ENCODE measurements at regions not wholly inside any gene's neighbourhood (a gene's known extent, or its start where the extent isn't known, plus 50 kb on each side); places are given as distances from the start of the nearest gene placed in this dataset.

GRCh38 chr10:126813432-126813831 is 91.8 kb upstream of the DOCK1 start:
- Histone ChIP-seq H2AK5ac (ENCODE audit: low read depth, low read length) (no peak overlapping the region), H3K4me1 (replicated peaks in 1 of 4; ENCODE audit: control insufficient read depth in 3 of 4, insufficient read depth in 4 of 4, low read length in 3 of 4) (no peaks in the 10 kb centered on the region), H3K56ac (replicated peaks; ENCODE audit: insufficient read length, low read depth, low read length) (no peak overlapping the region), H4K8ac (ENCODE audit: extremely low read depth, insufficient read depth, low read length) (no peak overlapping the region), H2BK15ac (ENCODE audit: low read length) (no peak overlapping the region), H3K4me2 (ENCODE audit: insufficient read depth in 1 of 2, low read depth in 2 of 2, low read length in 2 of 2) (no peak overlapping the region), H3K27me3 (replicated peaks in 1 of 4; ENCODE audit: control insufficient read depth in 3 of 4, extremely low read depth in 1 of 4, insufficient read depth in 3 of 4, low read length in 3 of 4) (no peaks in the 10 kb centered on the region), H2BK5ac (ENCODE audit: low read depth, low read length) (no peak overlapping the region), H3K9me3 (ENCODE audit: insufficient read depth in 2 of 2, low read depth in 1 of 2, low read length in 1 of 2) (no peaks in the 10 kb centered on the region), H3K18ac (ENCODE audit: extremely low read depth, low read length) (no peak overlapping the region), H3K9ac (replicated peaks in 1 of 4; ENCODE audit: extremely low read depth in 1 of 4, low read depth in 3 of 4, low read length in 3 of 4) (no peak overlapping the region), H3K23ac (ENCODE audit: insufficient read length) (no peak overlapping the region), H3K27ac (ENCODE audit: low read depth, low read length) (no peak overlapping the region), H2BK120ac (replicated peaks; ENCODE audit: low read depth, low read length) (no peak overlapping the region), H2BK12ac (ENCODE audit: low read depth, low read length) (no peak overlapping the region), H4K20me1 (replicated peaks in 1 of 2; ENCODE audit: control insufficient read depth in 1 of 2, insufficient read depth in 2 of 2, low read length in 2 of 2) (no peaks in the 10 kb centered on the region), H3K14ac (ENCODE audit: insufficient read length) (no peak overlapping the region), H2BK20ac (ENCODE audit: low read length) (no peak overlapping the region), H4K5ac (ENCODE audit: insufficient read length, low read depth, low read length) (no peak overlapping the region), H3K79me2 (ENCODE audit: control insufficient read depth in 1 of 2, insufficient read depth in 2 of 2, low read length in 2 of 2) (no peaks in the 10 kb centered on the region), H3K36me3 (ENCODE audit: control insufficient read depth in 2 of 4, insufficient read depth in 4 of 4, low read length in 3 of 4) (no peaks in the 10 kb centered on the region), H3K4ac (replicated peaks; ENCODE audit: insufficient read length, low read depth, low read length) (no peak overlapping the region), H3K23me2 (ENCODE audit: low read depth, low read length) (no peaks in the 10 kb centered on the region), H2AFZ (ENCODE audit: low read length) (no peak overlapping the region), H3K79me1 (ENCODE audit: low read depth, low read length) (no peaks in the 10 kb centered on the region), H3K4me3 (ENCODE audit: extremely low read depth in 1 of 4, insufficient read depth in 2 of 4, low read depth in 3 of 4, low read length in 4 of 4) (no peak overlapping the region), H4K91ac (replicated peaks; ENCODE audit: insufficient read length, low read length) (no peak overlapping the region)
- CTCF ChIA-PET (ENCODE audit: partially characterized antibody), result interaction anchor here (0.6 kb wide), 1 partner anchor 616 kb away, joined by 5 read pairs; no protein-coding TSS in a partner anchor
- FAIRE-seq, result no peak
- no peak for DNase-seq (ENCODE audit: low read depth in 1 of 2, low spot score in 2 of 2)
- 82% methylated on average over 6 of the region's 6 CpGs; no CpG with 5 or more reads in 1 of the 2 experiments for WGBS, 2 experiments (ENCODE audit: extremely low coverage in 1 of 2, insufficient coverage in 1 of 2, insufficient read length in 1 of 2, insufficient replicate concordance in 2 of 2, low coverage in 1 of 2, low lambda C conversion rate in 2 of 2, missing lambda C conversion rate in 1 of 2)
- POLR2A ChIA-PET (ENCODE audit: partially characterized antibody), result no interaction called here
- TF ChIP-seq SP1 (IDR thresholded peaks at IDR 0.05; ENCODE audit: low read depth, low read length) (no peak), KDM4A (IDR thresholded peaks at IDR 0.05; ENCODE audit: low read depth, low read length, severe bottlenecking) (no peak), KDM5A (IDR thresholded peaks at IDR 0.05; ENCODE audit: low read length) (no peak), FOSL1 (IDR thresholded peaks at IDR 0.05; ENCODE audit: insufficient read depth, low read depth, low read length) (no peak)

Data from H1 (cell line).